ENCODE measurements at regions not wholly inside any gene's neighbourhood (a gene's known extent, or its start where the extent isn't known, plus 50 kb on each side); places are given as distances from the start of the nearest gene placed in this dataset.

GRCh38 chr22:19634226-19634975 is 79.9 kb upstream of the SEPTIN5 start:
- no peak overlapping the region for H3K27ac ChIP-seq (ENCODE audit: low read length)
- ChIA-PET POLR2A (ENCODE audit: unreplicated experiment) (no interaction called here), CTCF (no interaction called here)
- no peaks in the 10 kb centered on the region for H3K27me3 ChIP-seq (ENCODE audit: low read length)
- no peaks in the 10 kb centered on the region for H4K20me1 ChIP-seq (ENCODE audit: low read length)
- H3F3A ChIP-seq (ENCODE audit: low read length, unreplicated experiment): no peaks in the 10 kb centered on the region
- no peaks in the 10 kb centered on the region for H3K9me3 ChIP-seq (ENCODE audit: low read length)
- no peaks in the 10 kb centered on the region for H3K36me3 ChIP-seq (ENCODE audit: low read depth, low read length)
- no TSS peak for BruUV-seq (replicated peaks)
- DNase-seq: no peak
- no peaks in the 10 kb centered on the region for H3K9me2 ChIP-seq (replicated peaks; ENCODE audit: low read length)
- no peak overlapping the region for H3K4me2 ChIP-seq (ENCODE audit: low read length)
- intact Hi-C loops (cut with micrococcal nuclease): no loop called here
- H3K9ac ChIP-seq (ENCODE audit: low read length): no peak overlapping the region
- no peak for ATAC-seq
- no peaks in the 10 kb centered on the region for H3K4me1 ChIP-seq (ENCODE audit: insufficient read depth, low read length)
- H2AFZ ChIP-seq (ENCODE audit: low read length): no peak overlapping the region
- TF ChIP-seq CTCF (conservative IDR thresholded peaks at IDR 0.05; ENCODE audit: low read depth, low read length) (no peak), EZH2 (IDR thresholded peaks at IDR 0.05; ENCODE audit: low read length, unreplicated experiment) (no peak), EZH2phosphoT487 (IDR thresholded peaks at IDR 0.05; ENCODE audit: borderline replicate concordance, low read length) (no peak)
- H3K4me3 ChIP-seq (ENCODE audit: low read length): no peak overlapping the region
- no peaks in the 10 kb centered on the region for H3K79me2 ChIP-seq (ENCODE audit: low read length)

GRCh38 chr22:19635644-19636043 is 78.7 kb upstream of the SEPTIN5 start:
- no peak for ATAC-seq
- Histone ChIP-seq H3K36me3 (ENCODE audit: low read depth, low read length) (no peaks in the 10 kb centered on the region), H3K27me3 (ENCODE audit: low read length) (no peaks in the 10 kb centered on the region), H3K79me2 (ENCODE audit: low read length) (no peaks in the 10 kb centered on the region), H2AFZ (ENCODE audit: low read length) (no peak overlapping the region), H4K20me1 (ENCODE audit: low read length) (no peaks in the 10 kb centered on the region), H3K4me2 (ENCODE audit: low read length) (no peak overlapping the region), H3K4me3 (ENCODE audit: low read length) (no peak overlapping the region), H3K27ac (ENCODE audit: low read length) (no peak overlapping the region), H3K9me3 (ENCODE audit: low read length) (no peaks in the 10 kb centered on the region), H3K4me1 (ENCODE audit: insufficient read depth, low read length) (no peaks in the 10 kb centered on the region), H3K9ac (ENCODE audit: low read length) (no peak overlapping the region), H3F3A (ENCODE audit: low read length, unreplicated experiment) (no peaks in the 10 kb centered on the region), H3K9me2 (replicated peaks; ENCODE audit: low read length) (no peaks in the 10 kb centered on the region)
- BruUV-seq (replicated peaks): no TSS peak
- intact Hi-C loops (cut with micrococcal nuclease): no loop called here
- no peak for DNase-seq
- CTCF ChIA-PET: no interaction called here
- POLR2A ChIA-PET (ENCODE audit: unreplicated experiment): no interaction called here
- TF ChIP-seq CTCF (conservative IDR thresholded peaks at IDR 0.05; ENCODE audit: low read depth, low read length): no peak
- no peak for TF ChIP-seq EZH2phosphoT487 (IDR thresholded peaks at IDR 0.05; ENCODE audit: borderline replicate concordance, low read length)
- no peak for TF ChIP-seq EZH2 (IDR thresholded peaks at IDR 0.05; ENCODE audit: low read length, unreplicated experiment)

- Histone ChIP-seq H4K20me1 (ENCODE audit: low read length) (no peaks in the 10 kb centered on the region), H3K9me2 (replicated peaks; ENCODE audit: low read length) (no peaks in the 10 kb centered on the region), H2AFZ (ENCODE audit: low read length) (no peak overlapping the region), H3K9ac (ENCODE audit: low read length) (no peak overlapping the region), H3K9me3 (ENCODE audit: low read length) (no peaks in the 10 kb centered on the region), H3F3A (ENCODE audit: low read length, unreplicated experiment) (no peaks in the 10 kb centered on the region), H3K27me3 (ENCODE audit: low read length) (no peaks in the 10 kb centered on the region), H3K79me2 (ENCODE audit: low read length) (no peaks in the 10 kb centered on the region), H3K36me3 (ENCODE audit: low read depth, low read length) (no peaks in the 10 kb centered on the region), H3K27ac (ENCODE audit: low read length) (no peak overlapping the region), H3K4me1 (ENCODE audit: insufficient read depth, low read length) (no peaks in the 10 kb centered on the region), H3K4me3 (ENCODE audit: low read length) (no peak overlapping the region), H3K4me2 (ENCODE audit: low read length) (no peak overlapping the region)
- ChIA-PET CTCF (no interaction called here), POLR2A (ENCODE audit: unreplicated experiment) (no interaction called here)
- BruUV-seq (replicated peaks): no TSS peak
- TF ChIP-seq EZH2 (IDR thresholded peaks at IDR 0.05; ENCODE audit: low read length, unreplicated experiment) (no peak), CTCF (conservative IDR thresholded peaks at IDR 0.05; ENCODE audit: low read depth, low read length) (no peak), EZH2phosphoT487 (IDR thresholded peaks at IDR 0.05; ENCODE audit: borderline replicate concordance, low read length) (no peak)
- DNase-seq: no peak
- ATAC-seq: no peak
- intact Hi-C loops (cut with micrococcal nuclease): no loop called here
Observed at GRCh38 chr22:19636696-19637407, 77.5 kb upstream of the SEPTIN5 start.
